GM13976 (cell line): ENCODE measurements at regions not wholly inside any gene's neighbourhood (a gene's known extent, or its start where the extent isn't known, plus 50 kb on each side); places are given as distances from the start of the nearest gene placed in this dataset.
"Not testable (repeated sequence)": the region's sequence is repeated elsewhere in the genome, so short reads cannot be mapped to it uniquely, and the experiment has no call there.

Source experiments
- DNase-seq: peaks from one replicate; pipeline ENCODE4 v3.0.0; 2012; ENCODE audit warnings: low spot score
- CTCF ChIP-seq: IDR thresholded peaks from 2 replicates; pipeline ENCODE4 v1.5.1; 2012; ENCODE audit warnings: borderline replicate concordance, mild to moderate bottlenecking; ENCODE audit not compliant: insufficient read depth; ENCODE audit errors: extremely low read depth, missing control alignments, control extremely low read depth
- in situ Hi-C: fragments of 300-500 bp; cut with MboI; formaldehyde crosslinking; loops from one replicate; pipeline ENCODE4 v1.12.0; 2022; ENCODE audit warnings: low sequenced_read_pairs, mixed read lengths, inconsistent platforms; ENCODE audit not compliant: unreplicated experiment

- in situ Hi-C loops, result no loop called here
- DNase-seq, result no peak
- TF ChIP-seq CTCF, result no peak
Observed at GRCh38 chr6:33886673-33887144, 82.9 kb upstream of the MLN start.

GRCh38 chr6:33885132-33886057 lies 81.6 kb upstream of the MLN start:
- in situ Hi-C loops, result no loop called here
- no peak for DNase-seq
- no peak for TF ChIP-seq CTCF

GRCh38 chr6:33883621-33884020 lies 79.8 kb upstream of the MLN start:
- in situ Hi-C loops, DNase-seq: not testable (repeated sequence)

- DNase-seq, result no peak
- no peak for TF ChIP-seq CTCF
- in situ Hi-C loops, result no loop called here
Observed at GRCh38 chr6:33882154-33882553, 78.4 kb upstream of the MLN start.

- DNase-seq, result no peak
Observed at GRCh38 chr6:33880766-33881165, 77.0 kb upstream of the MLN start.

GRCh38 chr6:33880104-33880678 lies 76.4 kb upstream of the MLN start:
- no peak for TF ChIP-seq CTCF
- DNase-seq, result no peak
- in situ Hi-C loops, result no loop called here

More at GRCh38 chr6:33880766-33881165, 77.0 kb upstream of the MLN start:
- no peak for TF ChIP-seq CTCF
- in situ Hi-C loops, result no loop called here

- DNase-seq, result no peak
- in situ Hi-C loops, result no loop called here
- no peak for TF ChIP-seq CTCF
Observed at GRCh38 chr6:33878562-33878961, 74.8 kb upstream of the MLN start.
